GM12872 (cell line): ENCODE measurements at regions not wholly inside any gene's neighbourhood (a gene's known extent, or its start where the extent isn't known, plus 50 kb on each side); places are given as distances from the start of the nearest gene placed in this dataset.

Source experiments
- CTCF ChIP-seq: IDR thresholded peaks from 3 replicates; pipeline ENCODE4 v1.5.1; 2011; ENCODE audit warnings: low read depth, mild to moderate bottlenecking, low read length, moderate library complexity; ENCODE audit not compliant: insufficient read depth

DNA sequence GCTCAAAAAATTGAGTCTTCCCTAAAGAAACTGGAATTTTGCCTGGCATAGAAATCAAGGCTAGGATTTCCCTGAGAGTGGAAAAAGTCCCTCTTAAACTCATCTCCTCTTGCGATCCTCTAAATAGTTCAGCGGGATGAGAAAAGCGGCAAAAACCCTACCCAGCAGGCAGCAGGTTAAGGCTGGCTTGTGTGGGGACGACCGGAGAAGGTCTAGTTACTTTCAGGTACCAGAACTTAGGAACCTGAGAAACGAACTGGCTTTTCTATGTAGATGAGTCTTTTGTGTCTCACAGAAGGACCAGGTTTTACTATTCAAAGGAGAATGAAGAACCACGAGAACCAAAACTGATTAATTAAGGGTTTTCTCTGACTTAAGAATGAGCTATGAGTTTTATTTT is 523.7 kb upstream of the TGFBR2 start:
- TF ChIP-seq CTCF, result no peak

DNA sequence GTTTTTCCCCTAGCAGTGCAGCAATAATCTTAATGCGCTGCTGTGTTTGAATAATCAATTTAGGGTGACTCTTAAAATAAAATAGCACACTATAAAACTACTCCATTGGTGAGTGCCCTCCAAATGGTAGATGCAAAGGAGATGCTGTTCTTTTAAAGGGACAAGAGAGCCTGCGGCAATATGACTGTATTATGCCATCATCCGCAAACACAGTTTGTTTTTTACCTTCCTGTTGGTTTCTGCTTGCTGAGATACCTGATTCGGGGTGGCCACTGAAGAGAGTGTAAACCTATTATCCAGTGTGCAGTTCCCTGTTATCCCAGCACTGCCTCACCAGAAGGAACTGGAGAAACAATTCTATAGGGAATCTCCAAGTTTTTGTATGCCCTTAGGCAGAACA is 523.1 kb upstream of the TGFBR2 start:
- TF ChIP-seq CTCF, result no peak

GRCh38 chr3:30084316-30084715 is 522.1 kb upstream of the TGFBR2 start:
- no peak for TF ChIP-seq CTCF

DNA sequence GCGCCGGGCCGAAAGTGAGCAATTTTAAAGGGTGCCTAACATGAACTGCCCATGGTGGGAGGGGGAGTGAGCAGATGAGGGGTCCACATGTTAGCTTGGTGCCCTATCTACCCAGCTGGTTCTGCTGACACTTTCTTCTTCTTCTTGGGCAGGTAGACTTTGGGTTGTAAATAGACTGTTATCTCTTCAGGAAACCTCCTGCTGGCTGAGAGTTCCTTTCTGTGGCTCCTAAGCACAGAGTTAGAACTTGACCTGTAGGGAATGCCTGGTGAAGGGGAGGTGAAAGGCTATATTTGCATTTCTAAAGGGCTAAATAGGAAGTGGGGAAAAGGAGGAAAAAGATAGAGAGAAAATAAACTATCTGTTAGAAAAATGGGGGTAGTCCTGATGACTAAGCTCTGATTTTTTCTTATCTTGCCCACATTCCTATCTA is 521.4 kb upstream of the TGFBR2 start:
- no peak for TF ChIP-seq CTCF

GRCh38 chr3:30085486-30085885 is 520.9 kb upstream of the TGFBR2 start:
- TF ChIP-seq CTCF, result no peak

- no peak for TF ChIP-seq CTCF
Measured at GRCh38 chr3:30091686-30092085, 514.7 kb upstream of the TGFBR2 start.

GRCh38 chr3:30097022-30097650 is 509.3 kb upstream of the TGFBR2 start:
- no peak for TF ChIP-seq CTCF
